GM10266 (cell line): ENCODE measurements at regions not wholly inside any gene's neighbourhood (a gene's known extent, or its start where the extent isn't known, plus 50 kb on each side); places are given as distances from the start of the nearest gene placed in this dataset.

ENCODE experiments used
- DNase-seq: peaks from one replicate; pipeline ENCODE4 v3.0.0; 2012; ENCODE audit errors: extremely low spot score
- CTCF ChIP-seq: IDR thresholded peaks from 2 replicates; pipeline ENCODE4 v1.5.1; 2012; ENCODE audit warnings: mild to moderate bottlenecking, low read depth; ENCODE audit not compliant: control insufficient read depth, insufficient read depth; ENCODE audit errors: missing control alignments

DNA sequence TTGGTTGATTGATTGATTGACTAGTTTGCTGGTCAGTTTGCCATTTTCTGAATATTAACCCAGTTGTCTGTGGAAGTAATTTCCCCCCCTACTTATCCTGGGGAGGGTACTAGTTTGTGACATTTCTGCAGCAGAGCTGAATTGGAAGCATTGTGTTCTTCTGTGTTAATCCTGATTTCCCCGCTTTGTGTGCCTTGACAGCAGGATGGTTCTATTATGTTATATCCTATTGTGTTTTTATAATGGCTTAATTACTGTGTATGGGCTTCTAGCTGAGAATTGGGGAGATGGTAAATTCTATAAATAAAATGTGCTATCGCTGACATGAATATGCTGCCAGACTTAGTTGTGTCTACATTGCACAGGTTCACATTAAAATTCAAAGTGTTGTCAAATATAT is 499.7 kb downstream of the COG6 start:
- no peak for TF ChIP-seq CTCF
- no peak for DNase-seq

- DNase-seq: no peak
- no peak for TF ChIP-seq CTCF
Measured at GRCh38 chr13:40158218-40158617, 502.8 kb downstream of the COG6 start.

DNA sequence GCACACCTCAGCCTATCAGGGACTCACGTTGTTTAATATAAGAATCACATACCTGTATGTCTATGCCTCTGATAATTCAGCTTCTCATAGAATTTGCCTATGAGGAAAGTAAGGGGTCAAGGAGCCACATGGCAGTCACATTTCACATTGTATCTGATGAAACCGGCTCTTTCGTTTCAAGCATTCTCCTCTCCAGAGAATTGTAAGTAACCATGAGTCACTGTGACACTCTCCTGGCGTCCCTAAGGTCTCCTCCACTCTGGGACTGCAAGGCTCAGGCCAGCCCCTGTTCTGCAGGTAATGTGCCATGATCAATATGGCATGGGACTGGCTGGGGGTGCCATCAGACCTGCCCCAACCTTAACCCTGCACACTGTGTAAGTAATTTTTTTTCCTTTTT is 503.3 kb downstream of the COG6 start:
- TF ChIP-seq CTCF: no peak
- DNase-seq: no peak

GRCh38 chr13:40159736-40160135 is 504.3 kb downstream of the COG6 start:
- TF ChIP-seq CTCF: no peak

GRCh38 chr13:40160618-40161350 is 505.3 kb downstream of the COG6 start:
- no peak for TF ChIP-seq CTCF
- DNase-seq: no peak

More at GRCh38 chr13:40159736-40160135, 504.3 kb downstream of the COG6 start:
- no peak for DNase-seq

DNA sequence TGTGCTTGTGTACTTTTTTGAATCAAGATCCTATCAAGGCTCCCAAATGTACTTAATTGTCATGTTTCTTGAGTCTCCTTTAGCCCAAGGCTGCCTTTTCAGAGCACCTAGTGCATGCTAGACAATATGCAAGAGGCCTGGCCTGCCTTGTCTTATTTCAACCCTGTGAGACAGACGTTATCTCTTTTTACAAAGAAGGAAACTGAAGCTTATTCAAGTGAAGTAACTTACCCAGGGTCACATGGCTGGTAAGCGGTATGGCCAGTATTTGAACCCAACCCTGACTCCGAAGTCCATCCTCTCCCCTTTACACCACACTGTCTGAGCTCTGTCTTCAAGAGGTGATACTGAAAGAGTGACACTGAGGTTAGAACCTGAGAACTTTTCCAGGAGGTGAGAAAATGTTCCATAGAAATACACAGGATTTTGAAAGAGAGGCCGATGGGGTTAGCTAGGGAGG is 505.1 kb downstream of the FOXO1 start:
- TF ChIP-seq CTCF: no peak
- no peak for DNase-seq

DNA sequence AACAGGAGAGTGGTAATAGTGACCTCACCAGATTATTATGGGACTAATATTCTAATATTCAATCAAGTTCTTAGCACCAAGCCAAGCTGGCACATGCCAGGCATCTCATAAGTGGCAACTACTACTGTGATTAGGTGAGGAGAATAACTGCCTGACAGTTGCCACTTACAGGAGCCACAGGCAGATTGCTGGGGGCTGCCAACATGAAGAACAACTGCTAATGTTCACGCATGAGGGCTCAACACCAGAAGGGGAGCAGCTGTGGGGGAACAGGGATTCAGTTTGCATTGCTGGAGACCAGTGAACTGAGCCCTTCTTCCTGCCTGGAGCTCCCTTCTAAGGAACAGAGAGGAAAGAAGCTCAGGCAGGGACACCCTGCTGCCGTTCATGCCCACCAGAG is 504.5 kb downstream of the FOXO1 start:
- no peak for DNase-seq
- no peak for TF ChIP-seq CTCF
